Keratinocyte (primary cell): ENCODE measurements at regions not wholly inside any gene's neighbourhood (a gene's known extent, or its start where the extent isn't known, plus 50 kb on each side); places are given as distances from the start of the nearest gene placed in this dataset.

Source experiments
- EZH2 ChIP-seq: IDR thresholded peaks from one replicate; pipeline ENCODE4 v1.6.1; 2012; ENCODE audit warnings: inconsistent platforms, mild to moderate bottlenecking, low read length, moderate library complexity
- TF ChIP-seq, protein P1 (sequence below), 3 experiments: IDR thresholded peaks in 1 of 3; conservative IDR thresholded peaks in 1 of 3; optimal IDR thresholded peaks in 1 of 3; 2 replicates in 2 of 3; 3 replicates in 1 of 3; pipeline versions ENCODE3 to v1.5.1; 2011; ENCODE audit warnings: low read length in 3 of 3, mild to moderate bottlenecking in 3 of 3, moderate library complexity in 2 of 3, control low read depth in 1 of 3, inconsistent platforms in 1 of 3; ENCODE audit not compliant: insufficient read depth in 2 of 3; ENCODE audit errors: extremely low read depth in 1 of 3

DNA sequence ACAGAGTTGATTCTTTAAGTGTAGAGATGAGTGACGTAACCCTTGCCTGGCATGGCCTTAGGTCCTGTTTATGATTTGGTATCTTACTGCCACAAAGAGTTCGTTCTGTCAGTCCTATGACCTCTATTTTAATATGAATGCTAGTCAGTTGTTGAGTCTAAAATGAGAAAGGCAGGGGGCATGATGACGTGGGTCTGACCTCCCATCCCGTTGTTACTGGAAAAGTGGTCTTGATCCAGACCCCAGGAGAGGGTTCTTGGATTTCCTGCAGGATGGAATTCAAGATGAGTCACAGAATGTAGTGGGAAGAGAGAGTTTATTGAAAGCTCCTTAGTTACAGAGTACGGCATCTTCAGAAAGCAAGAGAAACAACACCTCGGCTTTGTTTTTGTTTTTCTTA lies 317.0 kb upstream of the COBL start:
- TF ChIP-seq, protein P1, sequence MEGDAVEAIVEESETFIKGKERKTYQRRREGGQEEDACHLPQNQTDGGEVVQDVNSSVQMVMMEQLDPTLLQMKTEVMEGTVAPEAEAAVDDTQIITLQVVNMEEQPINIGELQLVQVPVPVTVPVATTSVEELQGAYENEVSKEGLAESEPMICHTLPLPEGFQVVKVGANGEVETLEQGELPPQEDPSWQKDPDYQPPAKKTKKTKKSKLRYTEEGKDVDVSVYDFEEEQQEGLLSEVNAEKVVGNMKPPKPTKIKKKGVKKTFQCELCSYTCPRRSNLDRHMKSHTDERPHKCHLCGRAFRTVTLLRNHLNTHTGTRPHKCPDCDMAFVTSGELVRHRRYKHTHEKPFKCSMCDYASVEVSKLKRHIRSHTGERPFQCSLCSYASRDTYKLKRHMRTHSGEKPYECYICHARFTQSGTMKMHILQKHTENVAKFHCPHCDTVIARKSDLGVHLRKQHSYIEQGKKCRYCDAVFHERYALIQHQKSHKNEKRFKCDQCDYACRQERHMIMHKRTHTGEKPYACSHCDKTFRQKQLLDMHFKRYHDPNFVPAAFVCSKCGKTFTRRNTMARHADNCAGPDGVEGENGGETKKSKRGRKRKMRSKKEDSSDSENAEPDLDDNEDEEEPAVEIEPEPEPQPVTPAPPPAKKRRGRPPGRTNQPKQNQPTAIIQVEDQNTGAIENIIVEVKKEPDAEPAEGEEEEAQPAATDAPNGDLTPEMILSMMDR (optimal IDR thresholded peaks at IDR 0.05 in 1 of 3, IDR thresholded peaks at IDR 0.05 in 1 of 3, conservative IDR thresholded peaks at IDR 0.05 in 1 of 3; ENCODE audit: extremely low read depth in 1 of 3, insufficient read depth in 2 of 3, low read length in 3 of 3): no peak
- no peak for TF ChIP-seq EZH2
